GM18520 (cell line): ENCODE measurements at regions not wholly inside any gene's neighbourhood (a gene's known extent, or its start where the extent isn't known, plus 50 kb on each side); places are given as distances from the start of the nearest gene placed in this dataset.

ENCODE experiments used
- ATAC-seq: cut with Tn5 transposase; IDR thresholded peaks from one replicate; pipeline ENCODE4 v1.9.1; 2021; ENCODE audit not compliant: unreplicated experiment

DNA sequence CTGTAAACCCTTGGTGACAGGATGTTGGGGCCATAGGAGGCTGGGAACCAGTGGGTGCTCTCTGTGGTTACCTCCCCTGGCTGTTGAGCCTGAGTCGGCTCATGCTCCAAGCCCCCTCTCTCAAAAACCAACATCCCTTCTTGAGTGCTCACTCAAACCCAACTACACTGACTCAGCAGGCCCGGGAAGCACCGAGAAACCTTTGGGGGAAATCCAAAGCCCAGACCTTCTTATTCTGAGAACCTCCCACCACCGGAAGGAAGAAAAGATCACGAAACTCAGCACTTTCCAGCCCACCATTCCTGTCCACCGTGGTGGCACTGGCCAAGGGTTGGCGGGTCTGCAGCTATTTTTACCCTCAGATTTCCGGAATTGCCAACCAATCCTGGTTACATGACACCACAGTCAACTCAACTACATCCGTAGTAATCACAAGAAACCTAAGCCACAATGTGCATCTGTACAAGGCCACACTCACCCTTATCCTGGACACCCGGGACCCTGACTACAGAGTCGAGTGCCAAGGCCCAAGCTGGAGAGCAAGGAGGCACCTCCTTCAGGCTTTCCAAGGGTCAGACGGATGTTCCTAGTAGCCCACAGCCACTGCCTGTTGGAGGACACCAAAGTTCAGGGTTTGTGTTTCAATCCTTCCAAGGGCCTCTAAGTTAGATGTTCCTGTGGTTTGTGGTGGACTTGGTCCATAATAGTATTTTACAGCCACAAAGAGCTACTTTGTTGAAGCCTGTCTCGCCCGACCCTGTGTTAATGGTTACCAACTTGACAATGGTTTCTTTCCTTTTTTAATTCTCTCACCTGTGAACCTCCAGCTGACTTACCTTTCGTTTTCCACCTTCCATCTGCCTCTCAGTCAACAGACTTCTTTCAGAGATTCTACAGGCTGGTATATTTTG lies 317.0 kb downstream of the CDC5L start:
- no peak for ATAC-seq

DNA sequence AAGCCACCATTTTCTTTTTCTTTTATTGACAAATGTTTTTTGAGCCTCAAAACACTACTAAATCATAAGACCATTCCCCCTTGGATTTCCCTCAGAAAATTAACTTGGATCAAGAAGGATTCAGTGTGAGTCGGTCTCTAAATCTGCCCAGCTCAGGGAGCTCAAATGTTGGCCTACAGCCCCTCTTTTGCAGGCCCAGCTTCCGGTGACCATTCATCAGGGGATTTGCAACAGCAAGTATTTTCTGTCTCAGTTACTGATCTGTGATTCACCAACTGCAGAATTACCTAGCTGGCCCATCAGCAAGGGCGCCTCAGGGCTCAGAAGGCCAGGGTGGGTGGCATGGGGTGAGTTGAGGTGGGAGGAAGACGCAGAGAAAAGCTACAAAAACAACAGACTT lies 318.1 kb downstream of the CDC5L start:
- no peak for ATAC-seq

DNA sequence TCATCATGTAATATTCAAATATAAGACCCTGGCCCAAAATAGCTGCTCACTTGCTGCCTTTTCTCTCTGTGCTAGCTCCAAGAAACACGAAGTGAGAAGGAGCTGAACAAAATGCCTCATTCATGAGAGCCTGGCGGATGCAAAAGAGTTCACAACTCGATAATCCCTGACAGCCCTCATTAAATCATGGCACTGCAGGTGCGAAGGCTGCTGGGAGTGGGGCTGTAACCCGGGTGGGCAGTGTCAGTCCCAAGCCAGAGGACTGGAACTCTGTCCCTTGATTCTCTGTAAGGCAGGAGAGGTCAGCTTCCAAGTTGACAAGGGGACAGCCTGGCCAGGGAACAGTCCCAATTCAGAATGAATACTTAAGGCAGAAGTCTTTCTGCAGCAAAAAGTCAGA lies 318.5 kb downstream of the CDC5L start:
- ATAC-seq: no peak

DNA sequence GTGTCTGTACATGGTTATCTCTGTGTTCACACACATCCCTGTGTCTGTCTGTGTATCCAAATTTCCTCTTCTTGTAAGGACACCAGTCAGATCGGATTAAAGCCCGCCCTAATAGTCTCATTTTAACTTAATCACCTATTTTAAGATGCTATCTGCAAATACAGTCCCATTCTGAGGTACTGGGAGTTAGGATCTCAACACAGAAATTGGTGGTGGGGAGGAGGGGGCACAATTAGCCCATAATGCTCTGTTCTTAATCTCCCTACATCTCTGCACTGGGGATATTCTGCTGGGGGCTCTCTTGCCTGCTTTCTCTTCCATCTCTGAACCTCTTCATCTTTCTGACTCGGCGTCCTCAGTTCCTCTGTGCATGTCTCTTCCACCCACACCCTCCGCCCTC lies 320.7 kb downstream of the CDC5L start:
- ATAC-seq: no peak

DNA sequence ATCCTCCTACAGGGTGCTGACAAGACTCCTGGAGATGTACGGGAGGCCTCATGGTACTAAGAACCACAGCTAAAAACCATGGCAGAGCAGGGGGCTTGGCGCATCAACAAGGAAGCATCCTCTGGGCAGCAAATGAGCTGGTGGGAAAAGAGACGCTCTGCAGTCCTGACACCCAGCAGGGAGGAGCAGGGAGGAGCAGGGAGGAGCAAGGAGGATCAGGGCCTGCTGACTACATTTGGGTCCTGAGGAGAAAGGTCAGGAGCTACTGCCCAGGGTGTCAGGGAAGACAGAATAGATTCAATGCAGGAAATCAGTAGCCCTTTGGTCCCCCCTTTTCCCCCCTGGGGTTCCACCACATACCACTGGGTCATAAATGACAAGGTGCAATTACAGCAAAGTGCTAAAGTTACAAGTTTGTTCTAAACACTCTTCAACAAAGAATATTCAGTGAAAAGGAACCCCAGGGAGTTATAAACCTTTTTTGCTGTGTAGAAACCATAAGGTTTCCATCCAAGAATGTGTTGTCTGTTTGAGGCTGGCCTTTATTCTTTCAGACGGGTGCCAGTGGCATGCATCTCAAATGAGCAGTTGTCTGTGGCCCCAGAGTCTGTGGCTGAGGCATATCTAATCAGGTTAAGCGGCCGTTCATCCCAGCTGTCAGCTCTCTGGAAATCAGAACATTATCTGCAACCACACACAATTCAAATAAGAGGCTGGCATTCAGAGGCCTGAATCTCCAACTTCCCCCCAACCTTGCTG lies 325.0 kb downstream of the CDC5L start:
- no peak for ATAC-seq

DNA sequence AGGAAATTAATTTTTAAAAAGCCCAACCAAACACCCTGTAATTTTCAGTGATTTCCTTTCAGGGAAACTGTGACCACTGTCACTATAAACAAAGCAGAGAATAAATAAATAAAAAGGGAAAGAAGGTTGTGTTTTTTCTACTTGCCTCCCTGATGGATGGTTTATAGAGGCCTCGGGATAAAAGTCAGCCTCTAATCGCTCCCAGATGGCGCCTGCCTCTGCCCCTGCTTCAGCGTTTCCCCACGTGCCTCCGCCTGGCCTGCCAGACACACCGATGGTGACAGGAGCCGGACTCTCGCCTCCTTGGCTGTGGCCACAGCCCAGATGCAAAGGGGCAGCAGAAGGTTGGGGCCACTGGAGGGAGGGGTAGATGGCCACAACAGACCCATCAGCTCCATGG lies 327.7 kb downstream of the CDC5L start:
- ATAC-seq: no peak

DNA sequence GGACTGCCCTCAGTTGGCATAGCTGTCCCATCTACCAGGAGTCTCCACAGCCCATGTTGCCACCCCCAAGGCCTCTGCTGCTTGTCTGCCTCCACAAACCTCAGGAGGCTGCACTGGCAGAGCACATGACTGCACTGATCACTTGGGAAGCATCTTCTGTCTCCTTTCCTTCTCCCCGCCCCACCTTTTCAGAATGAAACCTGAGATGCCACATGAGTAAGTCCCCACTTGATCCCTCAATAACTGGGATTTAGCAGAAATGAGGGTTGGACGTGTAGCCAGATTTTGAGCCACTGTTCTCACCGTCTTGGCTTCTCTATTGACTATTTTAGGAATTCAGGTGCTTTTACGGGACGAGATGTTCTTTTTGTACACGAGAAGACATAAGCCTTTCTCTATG lies 328.4 kb downstream of the CDC5L start:
- no peak for ATAC-seq

DNA sequence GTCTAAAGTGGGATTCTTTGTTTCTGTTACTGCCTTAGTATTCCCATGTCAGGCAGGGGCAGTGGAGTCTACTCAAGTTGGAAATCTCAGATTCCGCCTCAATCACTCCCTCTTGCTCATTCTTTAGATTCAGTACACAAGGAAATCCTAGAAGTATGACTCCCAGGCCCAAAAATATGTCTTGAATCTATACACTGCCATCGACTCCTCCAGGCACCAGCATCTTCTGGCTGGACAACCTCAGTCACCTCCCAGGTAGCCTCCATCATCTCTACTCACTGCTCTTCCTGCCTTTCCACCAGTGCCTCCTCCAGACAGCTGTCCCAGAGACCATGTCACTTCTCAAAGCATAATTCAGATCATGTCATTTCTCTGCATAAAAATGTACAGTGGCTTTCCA lies 329.9 kb downstream of the CDC5L start:
- ATAC-seq: no peak

DNA sequence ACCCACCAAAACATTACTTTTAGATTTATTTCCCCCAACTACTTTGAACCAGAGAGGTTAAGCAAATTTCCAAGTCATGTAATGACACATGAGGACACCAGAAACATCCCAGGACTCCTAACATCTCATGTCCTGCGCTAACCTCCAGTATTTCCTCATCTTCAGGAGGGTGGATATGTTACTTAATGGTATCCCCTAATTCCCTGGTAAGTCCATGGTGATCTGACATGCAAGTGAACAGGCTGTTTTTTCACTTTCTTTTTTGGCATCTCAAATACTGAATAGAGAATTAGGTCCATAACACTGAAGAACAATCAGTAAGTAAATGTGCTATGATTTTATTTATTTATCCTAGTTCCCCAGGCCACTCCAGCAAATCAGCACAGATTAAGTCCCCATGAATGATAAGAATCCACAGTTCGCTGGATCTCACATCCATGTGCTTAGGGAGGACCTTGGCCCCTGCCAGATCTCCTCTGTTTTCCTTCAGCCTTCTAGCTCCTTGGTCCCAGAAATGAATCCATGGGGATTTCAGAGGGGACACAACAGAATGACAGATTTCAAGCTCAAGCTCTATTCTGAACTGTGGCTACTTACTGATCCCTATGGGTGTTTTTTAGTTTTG lies 334.6 kb downstream of the CDC5L start:
- ATAC-seq: no peak

DNA sequence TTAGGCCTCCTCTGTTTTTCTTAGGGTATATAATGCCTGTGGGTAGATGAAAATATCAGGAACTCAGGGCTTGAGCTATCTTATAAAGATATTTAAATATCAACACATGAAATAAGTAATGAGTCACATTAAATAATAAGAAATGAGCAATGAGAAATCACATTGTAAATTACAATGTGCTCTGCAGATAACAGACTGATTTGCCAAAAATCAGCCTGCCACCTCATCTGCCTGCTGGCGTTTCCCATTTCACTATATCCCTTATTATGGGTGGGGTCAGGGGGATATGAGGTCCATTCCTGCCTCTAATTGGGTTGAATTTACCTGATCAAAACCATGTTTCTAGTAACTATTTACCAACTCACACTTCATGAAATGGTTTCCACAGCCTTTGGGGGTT lies 335.2 kb downstream of the CDC5L start:
- no peak for ATAC-seq

DNA sequence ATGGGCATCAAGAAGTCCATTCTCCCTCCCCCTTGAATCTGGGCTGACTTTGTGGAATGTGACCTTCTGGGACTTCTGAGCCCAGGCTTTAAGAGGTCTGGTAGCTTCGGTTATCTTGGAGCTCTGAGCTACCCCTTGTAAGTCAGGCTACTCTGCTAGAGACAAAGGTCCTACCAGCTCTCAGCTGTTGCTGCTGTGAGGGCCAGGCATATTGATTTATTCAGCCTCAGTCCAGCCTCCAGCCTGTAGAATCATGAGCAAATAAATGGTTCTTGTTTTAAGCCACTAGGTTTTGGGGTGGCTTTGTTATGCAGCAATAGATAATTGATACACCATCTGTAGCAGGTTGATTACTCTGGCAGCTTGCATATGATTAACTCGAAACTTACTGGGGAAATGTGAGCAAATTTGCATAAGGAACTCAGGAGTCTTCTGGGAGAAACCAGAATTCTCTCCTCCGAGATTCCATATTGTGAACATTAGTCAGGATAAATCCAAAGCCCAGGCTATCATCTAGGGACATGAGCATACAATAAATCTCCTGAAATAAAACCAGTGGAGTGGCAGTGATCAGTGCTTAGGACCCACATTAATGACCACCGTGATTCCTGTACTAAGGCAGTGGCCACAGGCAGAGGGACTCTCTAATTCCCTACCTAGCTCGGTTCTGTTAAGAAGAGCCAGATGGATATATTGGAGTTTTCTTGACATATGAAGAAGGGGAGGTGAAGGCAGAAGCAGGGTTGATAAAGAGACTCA lies 336.1 kb downstream of the CDC5L start:
- ATAC-seq: no peak

DNA sequence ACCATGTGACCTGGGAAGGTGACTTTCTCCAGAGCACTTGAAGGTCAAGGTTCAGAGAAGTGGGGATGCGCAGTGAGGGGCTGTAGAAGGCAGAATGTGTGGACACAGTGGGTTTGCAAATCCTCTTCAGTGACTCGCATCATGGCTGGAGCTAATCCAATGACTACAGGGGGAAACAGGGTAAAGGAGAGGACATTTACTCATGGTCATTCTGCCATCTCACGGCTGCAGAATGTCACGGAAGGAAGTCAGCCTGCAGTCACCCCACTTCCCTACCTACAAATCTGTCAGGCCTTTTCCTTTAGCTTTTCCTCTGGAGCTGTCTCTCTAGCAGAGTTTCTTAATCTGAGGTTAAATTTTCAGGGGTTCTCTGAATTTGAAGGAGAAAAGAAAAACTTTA lies 337.6 kb downstream of the CDC5L start:
- no peak for ATAC-seq

DNA sequence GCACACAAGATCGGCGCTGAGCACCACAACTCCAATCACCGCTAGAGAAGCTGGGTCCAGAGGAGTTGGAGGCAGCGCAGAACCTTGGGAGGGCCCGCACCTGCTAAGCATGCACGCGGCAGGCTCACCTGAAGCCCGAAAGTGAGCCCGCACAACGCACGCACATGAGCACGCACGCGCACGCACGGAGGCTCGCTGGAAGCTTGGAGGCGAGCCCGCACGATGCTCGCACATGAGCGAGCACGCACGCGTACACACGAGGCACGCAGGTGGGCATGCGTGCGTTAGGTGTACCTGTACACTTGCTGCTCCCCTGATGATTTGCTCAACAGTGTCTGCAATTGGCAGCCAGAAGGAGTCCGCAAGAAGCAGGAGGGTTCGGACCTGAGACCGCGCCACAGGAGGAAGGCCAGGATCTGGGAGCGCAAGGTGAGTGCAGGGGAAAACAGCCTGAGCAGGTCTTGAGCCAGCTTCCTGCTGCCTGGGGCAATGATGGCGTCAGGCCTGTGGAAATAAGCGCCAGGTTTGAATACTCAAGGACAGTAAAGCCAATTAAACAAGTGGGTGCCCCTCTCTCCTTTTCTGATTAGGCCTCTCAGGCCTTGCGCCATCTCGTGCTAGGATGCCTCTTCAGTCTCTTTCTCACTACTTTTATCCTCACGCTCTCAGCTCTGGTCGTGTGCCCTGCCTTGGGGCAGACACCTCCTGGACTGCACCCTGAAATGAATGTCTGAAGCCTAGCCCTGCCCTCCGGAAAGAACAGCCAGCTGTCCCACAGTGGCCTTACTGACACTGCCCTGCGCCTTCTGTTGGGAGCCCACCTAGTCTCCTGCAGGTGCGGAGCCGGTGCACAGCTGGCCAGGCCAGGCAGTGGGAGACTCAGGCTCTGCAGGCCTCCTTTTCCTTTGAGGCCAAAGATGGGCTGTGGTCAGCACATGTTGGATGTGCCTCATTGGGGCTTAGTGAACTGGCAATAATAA lies 340.4 kb downstream of the CDC5L start:
- ATAC-seq: no peak

DNA sequence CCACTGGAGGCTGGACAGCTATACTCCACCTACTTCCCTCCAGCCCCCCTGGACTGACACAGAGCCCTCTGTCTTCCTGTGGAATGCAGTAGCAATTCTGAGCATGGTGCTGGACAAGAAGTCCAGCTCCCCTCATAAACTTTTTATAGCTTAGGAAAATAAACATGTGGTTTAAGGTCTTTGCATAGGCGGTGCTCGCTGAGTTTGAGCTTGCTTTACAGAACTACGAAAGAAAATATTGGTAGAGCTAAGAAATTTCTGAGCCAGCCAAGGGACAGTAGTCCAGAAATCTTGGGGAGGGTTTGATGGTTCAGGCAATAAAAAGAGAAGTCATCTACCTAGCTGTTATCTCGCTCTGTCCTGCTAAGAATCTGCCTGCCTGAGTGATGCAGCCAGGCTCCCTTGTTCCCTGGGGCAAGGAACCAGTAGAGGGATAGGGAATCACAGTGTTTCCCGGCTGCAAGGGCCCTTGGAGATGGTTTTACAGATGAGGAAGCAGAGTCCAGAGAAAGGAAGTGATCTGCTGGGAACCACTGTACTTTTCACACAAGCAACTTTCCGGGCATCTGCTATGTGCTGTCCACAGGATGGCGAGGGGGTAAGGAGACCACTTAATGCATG lies 343.4 kb downstream of the CDC5L start:
- no peak for ATAC-seq

DNA sequence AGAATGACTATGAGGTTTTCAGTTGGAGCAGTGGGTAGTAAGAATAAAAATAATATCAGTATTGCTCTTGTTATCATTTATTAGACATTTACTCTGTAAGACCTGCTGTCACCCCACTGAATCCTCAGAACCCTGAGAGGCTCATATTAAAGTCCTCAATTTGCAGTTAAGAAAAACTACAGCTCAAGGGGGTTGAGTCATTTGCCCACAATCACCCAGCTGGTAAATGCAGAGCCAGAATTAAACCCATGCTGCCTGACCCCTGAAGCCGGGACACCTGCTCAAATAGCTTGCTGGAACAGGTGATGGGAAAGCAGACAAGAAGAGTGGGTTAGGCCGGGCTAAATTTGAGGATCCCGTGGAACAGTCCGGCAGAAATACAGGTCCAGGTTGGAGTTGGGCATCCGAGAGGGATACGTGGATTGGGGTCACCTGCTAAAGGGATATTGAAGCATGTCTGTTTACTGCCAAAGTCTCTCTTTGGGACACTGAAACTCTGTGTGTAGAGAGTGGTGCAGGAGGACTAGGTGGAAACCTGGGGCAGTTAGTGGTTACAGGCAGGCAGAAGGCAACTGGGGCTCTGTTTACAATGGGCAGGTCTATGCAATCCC lies 344.1 kb downstream of the CDC5L start:
- no peak for ATAC-seq

DNA sequence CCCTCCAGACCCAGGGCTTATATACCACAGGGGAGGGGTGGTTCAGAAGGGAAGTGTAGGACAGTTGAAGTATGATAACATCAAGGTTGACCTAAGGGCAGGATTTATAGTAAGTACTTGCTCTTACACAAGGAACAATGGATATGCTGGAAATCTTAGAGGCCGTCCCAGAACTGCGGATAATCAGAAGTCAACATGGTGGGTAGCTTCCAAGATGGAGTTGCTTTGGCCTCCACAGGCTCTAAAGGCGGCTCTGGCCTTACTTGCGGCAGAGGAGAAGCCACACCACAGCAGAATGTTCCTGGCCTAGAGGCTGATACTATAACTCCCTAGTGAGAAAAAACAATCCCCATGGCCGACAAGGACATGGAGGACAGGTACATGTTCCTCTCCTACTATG lies 344.7 kb downstream of the CDC5L start:
- no peak for ATAC-seq

DNA sequence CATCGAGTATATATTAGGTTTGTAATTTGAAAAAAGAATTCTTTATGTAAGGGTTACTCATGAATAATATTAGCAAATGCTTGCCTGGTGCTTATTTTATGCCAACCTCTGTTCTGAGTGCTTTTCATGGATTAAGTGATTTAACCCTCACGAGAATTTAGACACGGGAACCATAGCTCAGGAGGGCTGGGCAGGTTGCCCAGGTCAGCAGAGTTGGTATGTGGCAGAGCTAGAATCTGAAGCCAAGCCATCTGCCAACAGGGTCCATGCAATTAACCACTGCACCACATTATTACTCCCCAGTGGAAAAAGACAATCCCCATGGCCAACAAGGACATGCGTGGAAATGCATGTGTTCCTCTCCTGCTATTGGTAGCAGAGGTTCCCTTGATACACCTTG lies 345.6 kb downstream of the CDC5L start:
- ATAC-seq: no peak

DNA sequence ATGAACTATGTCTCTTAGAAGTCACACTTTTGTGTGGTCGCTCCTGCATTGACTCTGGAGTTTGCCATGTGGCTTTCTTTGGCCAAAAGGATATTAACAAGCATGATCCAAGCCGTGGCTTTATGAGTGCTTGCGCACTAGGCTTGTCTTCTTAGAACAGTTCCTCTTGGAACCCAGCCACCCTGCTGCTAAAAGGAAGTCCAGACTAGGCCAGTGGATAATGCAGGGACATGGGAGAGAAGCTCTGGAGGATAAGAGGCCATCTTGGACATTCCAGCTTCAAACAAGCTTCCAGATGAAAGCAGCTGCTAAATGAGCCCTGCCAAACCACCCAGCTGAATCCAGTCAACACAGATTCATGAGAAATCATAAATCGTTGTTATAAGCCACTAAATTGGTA lies 346.4 kb downstream of the CDC5L start:
- ATAC-seq: no peak
